ENCODE measurements at regions not wholly inside any gene's neighbourhood (a gene's known extent, or its start where the extent isn't known, plus 50 kb on each side); places are given as distances from the start of the nearest gene placed in this dataset.

- ChIA-PET CTCF (ENCODE audit: low intra/inter-chr PET ratio, low total read pairs) (no interaction called here), POLR2A (no interaction called here)
- peak; percentile 25; the same call in 2 of the 3 replicates for ATAC-seq
- H3K4me3 ChIP-seq (replicated peaks in 1 of 3; ENCODE audit: insufficient read depth in 1 of 3, low read depth in 2 of 3, low read length in 3 of 3), result no peak overlapping the region
- TF ChIP-seq, protein P1, sequence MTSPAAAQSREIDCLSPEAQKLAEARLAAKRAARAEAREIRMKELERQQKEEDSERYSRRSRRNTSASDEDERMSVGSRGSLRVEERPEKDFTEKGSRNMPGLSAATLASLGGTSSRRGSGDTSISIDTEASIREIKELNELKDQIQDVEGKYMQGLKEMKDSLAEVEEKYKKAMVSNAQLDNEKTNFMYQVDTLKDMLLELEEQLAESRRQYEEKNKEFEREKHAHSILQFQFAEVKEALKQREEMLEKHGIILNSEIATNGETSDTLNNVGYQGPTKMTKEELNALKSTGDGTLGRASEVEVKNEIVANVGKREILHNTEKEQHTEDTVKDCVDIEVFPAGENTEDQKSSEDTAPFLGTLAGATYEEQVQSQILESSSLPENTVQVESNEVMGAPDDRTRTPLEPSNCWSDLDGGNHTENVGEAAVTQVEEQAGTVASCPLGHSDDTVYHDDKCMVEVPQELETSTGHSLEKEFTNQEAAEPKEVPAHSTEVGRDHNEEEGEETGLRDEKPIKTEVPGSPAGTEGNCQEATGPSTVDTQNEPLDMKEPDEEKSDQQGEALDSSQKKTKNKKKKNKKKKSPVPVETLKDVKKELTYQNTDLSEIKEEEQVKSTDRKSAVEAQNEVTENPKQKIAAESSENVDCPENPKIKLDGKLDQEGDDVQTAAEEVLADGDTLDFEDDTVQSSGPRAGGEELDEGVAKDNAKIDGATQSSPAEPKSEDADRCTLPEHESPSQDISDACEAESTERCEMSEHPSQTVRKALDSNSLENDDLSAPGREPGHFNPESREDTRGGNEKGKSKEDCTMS (CRISPR knock-in tag; conservative IDR thresholded peaks at IDR 0.05), result no peak
- TF ChIP-seq ZNF235 (CRISPR knock-in tag; IDR thresholded peaks at IDR 0.05; ENCODE audit: borderline replicate concordance) (no peak), ZNF251 (CRISPR knock-in tag; IDR thresholded peaks at IDR 0.05) (no peak), ZSCAN22 (CRISPR knock-in tag; IDR thresholded peaks at IDR 0.05) (peak; percentile 85), ZNF891 (CRISPR knock-in tag; IDR thresholded peaks at IDR 0.05) (no peak), ISX (CRISPR knock-in tag; conservative IDR thresholded peaks at IDR 0.05) (no peak)
- no TSS peak for BruUV-seq (replicated peaks)
- no peak overlapping the region for H3K4me2 ChIP-seq (ENCODE audit: low read depth, low read length)
- intact Hi-C loops (cut with micrococcal nuclease; ENCODE audit: unreplicated experiment) (no loop called here), in situ Hi-C loops (cut with HindIII; ENCODE audit: extremely low pct_ligation_motif_present, low pct_unique_long_range_greater_than_20kb) (no loop called here)
- H3K9ac ChIP-seq (ENCODE audit: insufficient read depth, low read depth, low read length), result no peak overlapping the region
- H2AFZ ChIP-seq (ENCODE audit: low read length), result no peak overlapping the region
- no peak overlapping the region for H3K27ac ChIP-seq (ENCODE audit: extremely low read length, insufficient read depth, low read length)
- H3K4me1 ChIP-seq (ENCODE audit: insufficient read depth, low read length), result no peaks in the 10 kb centered on the region
- H3K9me3 ChIP-seq (ENCODE audit: low read length), result no peaks in the 10 kb centered on the region
- 8% methylated on average over 4 of the region's 13 CpGs for WGBS (ENCODE audit: low lambda C conversion rate)
- DNase-seq (ENCODE audit: low spot score), result no peak
- no peaks in the 10 kb centered on the region for H3K79me2 ChIP-seq (ENCODE audit: insufficient read depth, low read length)
- H3K36me3 ChIP-seq (replicated peaks in 1 of 2; ENCODE audit: control insufficient read depth in 1 of 2, insufficient read depth in 2 of 2, low read length in 2 of 2), result no peaks in the 10 kb centered on the region
- H4K20me1 ChIP-seq (ENCODE audit: insufficient read depth, low read length), result no peaks in the 10 kb centered on the region
- FAIRE-seq, result no peak
- peaks cover 3 to 15% of the 10 kb centered on the region in 2 experiments; a peak in 3 of 5 replicates for H3K27me3 ChIP-seq (ENCODE audit: control insufficient read depth in 1 of 2, insufficient read depth in 2 of 2, low read length in 2 of 2)
Measured at GRCh38 chr9:93900971-93901861, 53.9 kb downstream of the BARX1 start.

Data from HepG2 (cell line).